ENCODE measurements at regions not wholly inside any gene's neighbourhood (a gene's known extent, or its start where the extent isn't known, plus 50 kb on each side); places are given as distances from the start of the nearest gene placed in this dataset.

- WGBS, 3 donors, result 78 to 85% (median 83%) methylated on average over 4 of the region's 4 CpGs
- TF ChIP-seq CTCF (IDR thresholded peaks at IDR 0.05), result no peak
- intact Hi-C loops (cut with DNase I), result no loop called here
- DNase-seq (no peak), ATAC-seq (no peak)
- no peaks in the 10 kb centered on the region for H3K4me1 ChIP-seq
- no peak overlapping the region for H3K27ac ChIP-seq
- peaks cover 0 to 20% (median 8%) of the 10 kb centered on the region in 3 donors for H3K27me3 ChIP-seq (ENCODE audit: insufficient read depth in 3 of 3, low read length in 2 of 3)
- no peak overlapping the region for H3K4me3 ChIP-seq
- H3K9me3 ChIP-seq, result no peaks in the 10 kb centered on the region
- H3K36me3 ChIP-seq (ENCODE audit: insufficient read depth in 1 of 2, low read depth in 1 of 2), result no peaks in the 10 kb centered on the region
Observed at GRCh38 chr2:60628026-60628425, 74.6 kb upstream of the BCL11A start.

- TF ChIP-seq CTCF (IDR thresholded peaks at IDR 0.05), result no peak
- H3K9me3 ChIP-seq, result no peaks in the 10 kb centered on the region
- DNase-seq, result no peak
- WGBS, 3 donors, result 47 to 57% (median 56%) methylated on average over 4 of the region's 4 CpGs
- no peaks in the 10 kb centered on the region for H3K36me3 ChIP-seq (ENCODE audit: insufficient read depth in 1 of 2, low read depth in 1 of 2)
- H3K4me3 ChIP-seq, result no peak overlapping the region
- H3K27me3 ChIP-seq (ENCODE audit: insufficient read depth in 3 of 3, low read length in 2 of 3), result peaks cover 0 to 20% (median 6%) of the 10 kb centered on the region in 3 donors
- ATAC-seq, result no peak
- H3K4me1 ChIP-seq, result no peaks in the 10 kb centered on the region
- H3K27ac ChIP-seq, result no peak overlapping the region
- intact Hi-C loops (cut with DNase I), result no loop called here
Observed at GRCh38 chr2:60628615-60629304, 75.3 kb upstream of the BCL11A start.

- H3K27ac ChIP-seq, result no peak overlapping the region
- WGBS, 3 donors, result 55 to 61% (median 56%) methylated on average over 3 of the region's 3 CpGs
- no peaks in the 10 kb centered on the region for H3K36me3 ChIP-seq (ENCODE audit: insufficient read depth in 1 of 2, low read depth in 1 of 2)
- H3K9me3 ChIP-seq, result no peaks in the 10 kb centered on the region
- H3K4me1 ChIP-seq, result no peaks in the 10 kb centered on the region
- TF ChIP-seq CTCF (IDR thresholded peaks at IDR 0.05), result no peak
- no peak overlapping the region for H3K4me3 ChIP-seq
- DNase-seq (no peak), ATAC-seq (no peak)
- intact Hi-C loops (cut with DNase I), result no loop called here
- peaks cover 0 to 20% (median 6%) of the 10 kb centered on the region in 3 donors for H3K27me3 ChIP-seq (ENCODE audit: insufficient read depth in 3 of 3, low read length in 2 of 3)
Observed at GRCh38 chr2:60629305-60629662, 75.8 kb upstream of the BCL11A start.

GRCh38 chr2:60629801-60630385 lies 76.4 kb upstream of the BCL11A start:
- Histone ChIP-seq H3K4me1 (no peaks in the 10 kb centered on the region), H3K4me3 (no peak overlapping the region), H3K36me3 (ENCODE audit: insufficient read depth in 1 of 2, low read depth in 1 of 2) (no peaks in the 10 kb centered on the region), H3K27ac (no peak overlapping the region), H3K27me3 (ENCODE audit: insufficient read depth in 3 of 3, low read length in 2 of 3) (peaks cover 0 to 20% (median 6%) of the 10 kb centered on the region in 3 donors), H3K9me3 (no peaks in the 10 kb centered on the region)
- DNase-seq, result no peak
- TF ChIP-seq CTCF (IDR thresholded peaks at IDR 0.05), result no peak
- intact Hi-C loops (cut with DNase I), result no loop called here
- WGBS, 3 donors, result 85 to 92% (median 90%) methylated on average over 4 of the region's 4 CpGs
- no peak for ATAC-seq
